ENCODE measurements at regions not wholly inside any gene's neighbourhood (a gene's known extent, or its start where the extent isn't known, plus 50 kb on each side); places are given as distances from the start of the nearest gene placed in this dataset.
A peak's percentile ranks its signal among the peaks of the same experiment; 100 is the strongest.

- H3K9me3 ChIP-seq (replicated peaks; ENCODE audit: control insufficient read depth, low read depth, low read length), result no peaks in the 10 kb centered on the region
- H3K27me3 ChIP-seq (ENCODE audit: control insufficient read depth, insufficient read depth, low read length), result no peaks in the 10 kb centered on the region
- no CpG with 5 or more reads among the region's 1 CpG for WGBS (ENCODE audit: insufficient coverage)
- no peaks in the 10 kb centered on the region for H3K36me3 ChIP-seq (ENCODE audit: control insufficient read depth, insufficient read depth, low read length)
- H3K4me3 ChIP-seq (ENCODE audit: low read length), result no peak overlapping the region
- DNase-seq, result peak; percentile 88
- no peaks in the 10 kb centered on the region for H3K4me1 ChIP-seq (ENCODE audit: control insufficient read depth, insufficient read depth, low read length)
- peak overlapping the region; percentile 50 for H3K27ac ChIP-seq (ENCODE audit: low read length)
These were observed 265.4 kb downstream of the TRIB2 start for GRCh38 chr2:12982149-12982584.

GRCh38 chr2:12987246-12987645 lies 270.5 kb downstream of the TRIB2 start:
- Histone ChIP-seq H3K4me1 (ENCODE audit: control insufficient read depth, insufficient read depth, low read length) (no peaks in the 10 kb centered on the region), H3K36me3 (ENCODE audit: control insufficient read depth, insufficient read depth, low read length) (no peaks in the 10 kb centered on the region), H3K27me3 (ENCODE audit: control insufficient read depth, insufficient read depth, low read length) (no peaks in the 10 kb centered on the region), H3K4me3 (ENCODE audit: low read length) (no peak overlapping the region), H3K27ac (ENCODE audit: low read length) (no peak overlapping the region), H3K9me3 (replicated peaks; ENCODE audit: control insufficient read depth, low read depth, low read length) (peaks cover 2% of the 10 kb centered on the region)
- no peak for DNase-seq

- H3K27me3 ChIP-seq (ENCODE audit: control insufficient read depth, insufficient read depth, low read length), result no peaks in the 10 kb centered on the region
- H3K9me3 ChIP-seq (replicated peaks; ENCODE audit: control insufficient read depth, low read depth, low read length), result peaks cover 2% of the 10 kb centered on the region
- DNase-seq, result no peak
- no peak overlapping the region for H3K27ac ChIP-seq (ENCODE audit: low read length)
- WGBS (ENCODE audit: insufficient coverage), result no CpG with 5 or more reads among the region's 2 CpGs
- H3K36me3 ChIP-seq (ENCODE audit: control insufficient read depth, insufficient read depth, low read length), result no peaks in the 10 kb centered on the region
- H3K4me1 ChIP-seq (ENCODE audit: control insufficient read depth, insufficient read depth, low read length), result no peaks in the 10 kb centered on the region
- H3K4me3 ChIP-seq (ENCODE audit: low read length), result no peak overlapping the region
These were observed 271.5 kb downstream of the TRIB2 start for GRCh38 chr2:12988279-12988678.

- no peak overlapping the region for H3K4me3 ChIP-seq (ENCODE audit: low read length)
- H3K36me3 ChIP-seq (ENCODE audit: control insufficient read depth, insufficient read depth, low read length), result no peaks in the 10 kb centered on the region
- DNase-seq, result no peak
- H3K27me3 ChIP-seq (ENCODE audit: control insufficient read depth, insufficient read depth, low read length), result no peaks in the 10 kb centered on the region
- WGBS (ENCODE audit: insufficient coverage), result no CpG with 5 or more reads among the region's 1 CpG
- no peaks in the 10 kb centered on the region for H3K4me1 ChIP-seq (ENCODE audit: control insufficient read depth, insufficient read depth, low read length)
- no peak overlapping the region for H3K27ac ChIP-seq (ENCODE audit: low read length)
- H3K9me3 ChIP-seq (replicated peaks; ENCODE audit: control insufficient read depth, low read depth, low read length), result peaks cover 2% of the 10 kb centered on the region
These were observed 273.8 kb downstream of the TRIB2 start for GRCh38 chr2:12990523-12990922.

GRCh38 chr2:12998685-12999084 lies 281.9 kb downstream of the TRIB2 start:
- no peaks in the 10 kb centered on the region for H3K27me3 ChIP-seq (ENCODE audit: control insufficient read depth, insufficient read depth, low read length)
- DNase-seq, result peak; percentile 44
- no peaks in the 10 kb centered on the region for H3K9me3 ChIP-seq (replicated peaks; ENCODE audit: control insufficient read depth, low read depth, low read length)
- WGBS (ENCODE audit: insufficient coverage), result no CpG with 5 or more reads among the region's 1 CpG
- no peak overlapping the region for H3K27ac ChIP-seq (ENCODE audit: low read length)
- no peak overlapping the region for H3K4me3 ChIP-seq (ENCODE audit: low read length)
- no peaks in the 10 kb centered on the region for H3K36me3 ChIP-seq (ENCODE audit: control insufficient read depth, insufficient read depth, low read length)
- peaks cover 24% of the 10 kb centered on the region for H3K4me1 ChIP-seq (ENCODE audit: control insufficient read depth, insufficient read depth, low read length)

- peak overlapping the region; percentile 2 for H3K4me3 ChIP-seq (ENCODE audit: low read length)
- H3K27me3 ChIP-seq (ENCODE audit: control insufficient read depth, insufficient read depth, low read length), result no peaks in the 10 kb centered on the region
- H3K9me3 ChIP-seq (replicated peaks; ENCODE audit: control insufficient read depth, low read depth, low read length), result no peaks in the 10 kb centered on the region
- peak overlapping the region; percentile 84 for H3K27ac ChIP-seq (ENCODE audit: low read length)
- peak; percentile 88 for DNase-seq
- H3K36me3 ChIP-seq (ENCODE audit: control insufficient read depth, insufficient read depth, low read length), result no peaks in the 10 kb centered on the region
- peaks cover 26% of the 10 kb centered on the region for H3K4me1 ChIP-seq (ENCODE audit: control insufficient read depth, insufficient read depth, low read length)
- WGBS (ENCODE audit: insufficient coverage), result 15% methylated on average over 6 of the region's 12 CpGs
These were observed 284.1 kb downstream of the TRIB2 start for GRCh38 chr2:13000664-13001363.

- no peaks in the 10 kb centered on the region for H3K9me3 ChIP-seq (replicated peaks; ENCODE audit: control insufficient read depth, low read depth, low read length)
- peak overlapping the region; percentile 84 for H3K27ac ChIP-seq (ENCODE audit: low read length)
- WGBS (ENCODE audit: insufficient coverage), result no CpG with 5 or more reads among the region's 2 CpGs
- peaks cover 29% of the 10 kb centered on the region for H3K4me1 ChIP-seq (ENCODE audit: control insufficient read depth, insufficient read depth, low read length)
- peak; percentile 51 for DNase-seq
- H3K27me3 ChIP-seq (ENCODE audit: control insufficient read depth, insufficient read depth, low read length), result no peaks in the 10 kb centered on the region
- no peaks in the 10 kb centered on the region for H3K36me3 ChIP-seq (ENCODE audit: control insufficient read depth, insufficient read depth, low read length)
- H3K4me3 ChIP-seq (ENCODE audit: low read length), result no peak overlapping the region
These were observed 284.7 kb downstream of the TRIB2 start for GRCh38 chr2:13001408-13001807.

- Histone ChIP-seq H3K27me3 (ENCODE audit: control insufficient read depth, insufficient read depth, low read length) (no peaks in the 10 kb centered on the region), H3K4me1 (ENCODE audit: control insufficient read depth, insufficient read depth, low read length) (peaks cover 39% of the 10 kb centered on the region), H3K27ac (ENCODE audit: low read length) (peak overlapping the region; percentile 52), H3K4me3 (ENCODE audit: low read length) (no peak overlapping the region), H3K9me3 (replicated peaks; ENCODE audit: control insufficient read depth, low read depth, low read length) (no peaks in the 10 kb centered on the region), H3K36me3 (ENCODE audit: control insufficient read depth, insufficient read depth, low read length) (no peaks in the 10 kb centered on the region)
- 54% methylated on average over 5 of the region's 7 CpGs for WGBS (ENCODE audit: insufficient coverage)
- DNase-seq, result peak; percentile 54
These were observed 286.0 kb downstream of the TRIB2 start for GRCh38 chr2:13002536-13003331.

- no peaks in the 10 kb centered on the region for H3K36me3 ChIP-seq (ENCODE audit: control insufficient read depth, insufficient read depth, low read length)
- WGBS (ENCODE audit: insufficient coverage), result 43% methylated on average over 1 of the region's 2 CpGs
- peaks cover 39% of the 10 kb centered on the region for H3K4me1 ChIP-seq (ENCODE audit: control insufficient read depth, insufficient read depth, low read length)
- DNase-seq, result no peak
- H3K27me3 ChIP-seq (ENCODE audit: control insufficient read depth, insufficient read depth, low read length), result no peaks in the 10 kb centered on the region
- no peak overlapping the region for H3K27ac ChIP-seq (ENCODE audit: low read length)
- no peak overlapping the region for H3K4me3 ChIP-seq (ENCODE audit: low read length)
- H3K9me3 ChIP-seq (replicated peaks; ENCODE audit: control insufficient read depth, low read depth, low read length), result no peaks in the 10 kb centered on the region
These were observed 286.8 kb downstream of the TRIB2 start for GRCh38 chr2:13003500-13003899.

GRCh38 chr2:13005048-13005447 lies 288.3 kb downstream of the TRIB2 start:
- Histone ChIP-seq H3K9me3 (replicated peaks; ENCODE audit: control insufficient read depth, low read depth, low read length) (no peaks in the 10 kb centered on the region), H3K4me1 (ENCODE audit: control insufficient read depth, insufficient read depth, low read length) (peaks cover 36% of the 10 kb centered on the region), H3K36me3 (ENCODE audit: control insufficient read depth, insufficient read depth, low read length) (no peaks in the 10 kb centered on the region), H3K27me3 (ENCODE audit: control insufficient read depth, insufficient read depth, low read length) (no peaks in the 10 kb centered on the region), H3K27ac (ENCODE audit: low read length) (no peak overlapping the region), H3K4me3 (ENCODE audit: low read length) (no peak overlapping the region)
- WGBS (ENCODE audit: insufficient coverage), result no CpG with 5 or more reads among the region's 2 CpGs
- DNase-seq, result no peak
